ENCODE measurements at regions not wholly inside any gene's neighbourhood (a gene's known extent, or its start where the extent isn't known, plus 50 kb on each side); places are given as distances from the start of the nearest gene placed in this dataset.

DNA sequence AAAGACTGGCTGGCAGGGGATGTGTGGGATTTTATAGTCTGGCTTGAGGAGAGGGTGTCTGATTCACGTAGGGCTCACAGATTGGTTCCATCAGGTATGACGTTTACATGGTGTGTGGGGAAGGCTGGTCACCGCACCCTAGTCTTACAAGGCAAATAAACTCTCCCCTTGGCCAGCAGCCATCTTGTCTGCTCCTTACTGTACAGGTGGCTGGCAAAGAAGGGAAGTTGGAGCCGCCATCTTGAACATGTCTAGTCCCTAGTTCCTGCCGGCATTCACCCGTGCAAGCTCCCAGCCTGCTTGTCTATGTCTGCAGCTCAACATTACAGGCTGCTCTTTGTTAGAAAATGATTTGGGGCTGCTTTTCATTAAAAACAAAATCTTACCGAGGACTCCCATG, 97.6 kb downstream of the RAMP3 start:
- H3K36me3 ChIP-seq = no peaks in the 10 kb centered on the region
- ATAC-seq = no peak
- no peaks in the 10 kb centered on the region for H3K9me3 ChIP-seq
- TF ChIP-seq EP300 (IDR thresholded peaks at IDR 0.05) (no peak), POLR2AphosphoS5 (IDR thresholded peaks at IDR 0.05) (no peak), POLR2A (IDR thresholded peaks at IDR 0.05) (no peak)
- TF ChIP-seq, protein P1, sequence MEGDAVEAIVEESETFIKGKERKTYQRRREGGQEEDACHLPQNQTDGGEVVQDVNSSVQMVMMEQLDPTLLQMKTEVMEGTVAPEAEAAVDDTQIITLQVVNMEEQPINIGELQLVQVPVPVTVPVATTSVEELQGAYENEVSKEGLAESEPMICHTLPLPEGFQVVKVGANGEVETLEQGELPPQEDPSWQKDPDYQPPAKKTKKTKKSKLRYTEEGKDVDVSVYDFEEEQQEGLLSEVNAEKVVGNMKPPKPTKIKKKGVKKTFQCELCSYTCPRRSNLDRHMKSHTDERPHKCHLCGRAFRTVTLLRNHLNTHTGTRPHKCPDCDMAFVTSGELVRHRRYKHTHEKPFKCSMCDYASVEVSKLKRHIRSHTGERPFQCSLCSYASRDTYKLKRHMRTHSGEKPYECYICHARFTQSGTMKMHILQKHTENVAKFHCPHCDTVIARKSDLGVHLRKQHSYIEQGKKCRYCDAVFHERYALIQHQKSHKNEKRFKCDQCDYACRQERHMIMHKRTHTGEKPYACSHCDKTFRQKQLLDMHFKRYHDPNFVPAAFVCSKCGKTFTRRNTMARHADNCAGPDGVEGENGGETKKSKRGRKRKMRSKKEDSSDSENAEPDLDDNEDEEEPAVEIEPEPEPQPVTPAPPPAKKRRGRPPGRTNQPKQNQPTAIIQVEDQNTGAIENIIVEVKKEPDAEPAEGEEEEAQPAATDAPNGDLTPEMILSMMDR (IDR thresholded peaks at IDR 0.05) = no peak
- H3K4me1 ChIP-seq = peaks cover 0 to 6% (median 0%) of the 10 kb centered on the region in 3 donors
- WGBS, 2 donors (ENCODE audit: low coverage in 1 of 2) = 81 to 88% methylated on average over 6 to 7 of the region's 7 CpGs
- peaks cover 24% of the 10 kb centered on the region for H3K27me3 ChIP-seq
- H3K27ac ChIP-seq = no peak overlapping the region
- H3K4me3 ChIP-seq = no peak overlapping the region

GRCh38 chr7:45256309-45256708, 98.7 kb downstream of the RAMP3 start:
- Histone ChIP-seq H3K4me3 (no peak overlapping the region), H3K27ac (no peak overlapping the region), H3K36me3 (no peaks in the 10 kb centered on the region), H3K27me3 (peaks cover 29% of the 10 kb centered on the region), H3K4me1 (peaks cover 0 to 7% (median 0%) of the 10 kb centered on the region in 3 donors), H3K9me3 (no peaks in the 10 kb centered on the region)
- TF ChIP-seq, protein P1 (IDR thresholded peaks at IDR 0.05) = no peak
- TF ChIP-seq EP300 (IDR thresholded peaks at IDR 0.05) (no peak), POLR2AphosphoS5 (IDR thresholded peaks at IDR 0.05) (no peak), POLR2A (IDR thresholded peaks at IDR 0.05) (no peak)
- ATAC-seq = no peak
- WGBS, 2 donors (ENCODE audit: low coverage in 1 of 2) = 69 to 86% methylated on average over 4 to 7 of the region's 8 CpGs

GRCh38 chr7:45256775-45257174, 99.2 kb downstream of the RAMP3 start:
- H3K9me3 ChIP-seq = no peaks in the 10 kb centered on the region
- H3K4me1 ChIP-seq = peaks cover 0 to 7% (median 0%) of the 10 kb centered on the region in 3 donors
- peaks cover 29% of the 10 kb centered on the region for H3K27me3 ChIP-seq
- no peak for ATAC-seq
- no peak overlapping the region for H3K4me3 ChIP-seq
- H3K27ac ChIP-seq = no peak overlapping the region
- TF ChIP-seq POLR2AphosphoS5 (IDR thresholded peaks at IDR 0.05) (no peak), POLR2A (IDR thresholded peaks at IDR 0.05) (no peak), EP300 (IDR thresholded peaks at IDR 0.05) (no peak)
- TF ChIP-seq, protein P1 (IDR thresholded peaks at IDR 0.05) = no peak
- 100% methylated on average over 1 of the region's 2 CpGs; no CpG with 5 or more reads in 1 of the 2 donors for WGBS, 2 donors (ENCODE audit: low coverage in 1 of 2)
- no peaks in the 10 kb centered on the region for H3K36me3 ChIP-seq

GRCh38 chr7:45257284-45257683, 99.7 kb downstream of the RAMP3 start:
- Histone ChIP-seq H3K27ac (no peak overlapping the region), H3K4me3 (no peak overlapping the region), H3K36me3 (no peaks in the 10 kb centered on the region), H3K4me1 (peaks cover 0 to 7% (median 0%) of the 10 kb centered on the region in 3 donors), H3K27me3 (peaks cover 29% of the 10 kb centered on the region), H3K9me3 (no peaks in the 10 kb centered on the region)
- TF ChIP-seq EP300 (IDR thresholded peaks at IDR 0.05) (no peak), POLR2AphosphoS5 (IDR thresholded peaks at IDR 0.05) (no peak), POLR2A (IDR thresholded peaks at IDR 0.05) (no peak)
- TF ChIP-seq, protein P1 (IDR thresholded peaks at IDR 0.05) = no peak
- ATAC-seq = no peak

DNA sequence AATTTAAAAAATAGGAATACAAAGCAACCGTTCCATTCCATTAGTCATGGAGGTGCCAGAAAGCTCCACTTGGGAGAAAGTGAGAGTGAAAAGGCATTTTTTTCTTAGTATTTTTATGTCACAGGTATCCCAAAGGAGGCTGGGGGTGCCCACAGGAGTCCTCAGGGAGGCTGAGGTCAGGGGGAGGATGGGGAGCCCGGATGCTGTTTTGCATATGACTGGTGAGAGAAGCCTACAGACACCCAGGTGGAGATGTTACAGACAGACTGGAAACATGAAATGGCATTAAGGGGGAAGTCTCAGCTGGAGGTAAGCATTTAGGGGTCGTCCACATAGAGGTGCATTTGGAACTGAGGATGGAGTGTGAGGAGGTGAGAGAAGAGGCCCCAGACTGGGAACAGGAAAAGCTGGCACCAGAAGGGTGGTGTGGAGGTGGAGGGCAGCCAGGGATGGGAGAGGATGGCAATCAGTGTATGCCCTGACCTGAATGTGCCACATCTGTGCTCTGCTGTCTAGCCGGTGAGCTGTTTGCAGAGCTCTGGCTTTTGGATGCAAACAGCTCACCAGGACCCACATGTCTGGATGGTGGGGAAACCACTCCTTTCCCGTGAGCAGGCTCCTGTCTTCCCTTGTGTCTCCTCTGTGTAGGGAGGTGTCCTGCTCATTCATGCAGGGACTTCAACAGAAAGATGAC, 101.1 kb downstream of the RAMP3 start:
- 33 to 49% methylated on average over 3 to 4 of the region's 5 CpGs for WGBS, 2 donors (ENCODE audit: low coverage in 1 of 2)
- Histone ChIP-seq H3K4me1 (peaks cover 0 to 7% (median 0%) of the 10 kb centered on the region in 3 donors), H3K27me3 (peaks cover 29% of the 10 kb centered on the region), H3K4me3 (no peak overlapping the region), H3K27ac (no peak overlapping the region), H3K9me3 (no peaks in the 10 kb centered on the region), H3K36me3 (no peaks in the 10 kb centered on the region)
- TF ChIP-seq POLR2AphosphoS5 (IDR thresholded peaks at IDR 0.05) (no peak), POLR2A (IDR thresholded peaks at IDR 0.05) (no peak), EP300 (IDR thresholded peaks at IDR 0.05) (no peak)
- TF ChIP-seq, protein P1 (IDR thresholded peaks at IDR 0.05) = no peak
- ATAC-seq = no peak

All from gastroesophageal sphincter (tissue), 4 donors.